Tibial artery (tissue), 4 donors: ENCODE measurements at regions not wholly inside any gene's neighbourhood (a gene's known extent, or its start where the extent isn't known, plus 50 kb on each side); places are given as distances from the start of the nearest gene placed in this dataset.

Source experiments
- DNase-seq, 2 donors: peaks; one replicate each; pipeline ENCODE4 v3.0.0-alpha.2; 2019
- H3K27ac ChIP-seq, 2 donors: fragments of 200-600 bp; sonication (generic) in 1 of 2; 1 replicate in 1 of 2; 2 replicates in 1 of 2; pipeline ENCODE4 v1.5.1; 2018 to 2019; ENCODE audit warnings: mild to moderate bottlenecking in 1 of 2
- H3K27me3 ChIP-seq, 2 donors: fragments of 200-600 bp; sonication (generic) in 1 of 2; one replicate each; pipeline versions ENCODE4 v1.5.1 to v1.6.0; 2016 to 2019
- H3K36me3 ChIP-seq, 3 donors: fragments of 200-600 bp; sonication (generic) in 2 of 3; one replicate each; pipeline ENCODE4 v1.5.1; 2016 to 2019; ENCODE audit warnings: mild to moderate bottlenecking in 2 of 3
- H3K4me1 ChIP-seq, 4 donors: fragments of 200-600 bp; sonication (generic) in 2 of 4; 1 replicate in 3 of 4; 2 replicates in 1 of 4; pipeline ENCODE4 v1.5.1; 2016 to 2019
- H3K4me3 ChIP-seq, 2 donors: fragments of 200-600 bp; sonication (generic) in 1 of 2; 1 replicate in 1 of 2; 2 replicates in 1 of 2; pipeline ENCODE4 v1.5.1; 2018 to 2019; ENCODE audit warnings: mild to moderate bottlenecking in 2 of 2
- H3K9me3 ChIP-seq, 3 donors: fragments of 200-600 bp; sonication (generic) in 1 of 3; one replicate each; pipeline ENCODE4 v1.5.1; 2016 to 2019
- intact Hi-C: fragments of 100-400 bp; cut with DNase I; formaldehyde crosslinking; loops from one replicate; pipeline ENCODE4 v1.15.0; 2023; ENCODE audit warnings: low total_unique reads
- TF ChIP-seq, protein P1 (sequence below), 2 experiments: fragments of 200-600 bp in 1 of 2; fragments of 450-650 bp in 1 of 2; IDR thresholded peaks; one replicate each; pipeline ENCODE4 v1.5.1; 2017 to 2019; ENCODE audit warnings: antibody characterized with exemption in 2 of 2, mild to moderate bottlenecking in 1 of 2, moderate library complexity in 1 of 2

DNA sequence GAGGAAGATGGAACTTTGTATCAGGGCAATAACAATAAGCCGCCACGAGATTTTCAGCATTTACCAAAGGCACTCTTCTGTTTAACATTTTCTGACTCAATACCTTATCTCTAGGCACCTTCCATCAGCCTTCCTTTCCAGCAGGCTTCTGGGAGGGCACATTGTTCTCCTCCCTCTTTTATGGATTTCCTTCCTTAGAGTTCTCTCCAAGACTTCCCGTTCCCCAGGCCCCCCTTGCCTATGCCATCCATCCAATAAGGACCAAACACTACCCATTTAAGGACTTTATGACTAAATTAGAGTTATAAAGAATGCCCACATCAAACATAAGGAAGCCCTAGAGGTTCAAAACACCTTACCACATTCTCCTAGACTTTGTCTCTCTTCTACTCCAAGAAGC, 71.0 kb upstream of the ACP3 start:
- Histone ChIP-seq H3K4me1 (peaks cover 0 to 8% (median 2%) of the 10 kb centered on the region in 4 donors), H3K36me3 (no peaks in the 10 kb centered on the region), H3K27ac (no peak overlapping the region), H3K9me3 (no peaks in the 10 kb centered on the region), H3K4me3 (no peak overlapping the region), H3K27me3 (no peaks in the 10 kb centered on the region)
- TF ChIP-seq, protein P1, sequence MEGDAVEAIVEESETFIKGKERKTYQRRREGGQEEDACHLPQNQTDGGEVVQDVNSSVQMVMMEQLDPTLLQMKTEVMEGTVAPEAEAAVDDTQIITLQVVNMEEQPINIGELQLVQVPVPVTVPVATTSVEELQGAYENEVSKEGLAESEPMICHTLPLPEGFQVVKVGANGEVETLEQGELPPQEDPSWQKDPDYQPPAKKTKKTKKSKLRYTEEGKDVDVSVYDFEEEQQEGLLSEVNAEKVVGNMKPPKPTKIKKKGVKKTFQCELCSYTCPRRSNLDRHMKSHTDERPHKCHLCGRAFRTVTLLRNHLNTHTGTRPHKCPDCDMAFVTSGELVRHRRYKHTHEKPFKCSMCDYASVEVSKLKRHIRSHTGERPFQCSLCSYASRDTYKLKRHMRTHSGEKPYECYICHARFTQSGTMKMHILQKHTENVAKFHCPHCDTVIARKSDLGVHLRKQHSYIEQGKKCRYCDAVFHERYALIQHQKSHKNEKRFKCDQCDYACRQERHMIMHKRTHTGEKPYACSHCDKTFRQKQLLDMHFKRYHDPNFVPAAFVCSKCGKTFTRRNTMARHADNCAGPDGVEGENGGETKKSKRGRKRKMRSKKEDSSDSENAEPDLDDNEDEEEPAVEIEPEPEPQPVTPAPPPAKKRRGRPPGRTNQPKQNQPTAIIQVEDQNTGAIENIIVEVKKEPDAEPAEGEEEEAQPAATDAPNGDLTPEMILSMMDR (IDR thresholded peaks at IDR 0.05) = no peak
- no peak for DNase-seq
- intact Hi-C loops = no loop called here

DNA sequence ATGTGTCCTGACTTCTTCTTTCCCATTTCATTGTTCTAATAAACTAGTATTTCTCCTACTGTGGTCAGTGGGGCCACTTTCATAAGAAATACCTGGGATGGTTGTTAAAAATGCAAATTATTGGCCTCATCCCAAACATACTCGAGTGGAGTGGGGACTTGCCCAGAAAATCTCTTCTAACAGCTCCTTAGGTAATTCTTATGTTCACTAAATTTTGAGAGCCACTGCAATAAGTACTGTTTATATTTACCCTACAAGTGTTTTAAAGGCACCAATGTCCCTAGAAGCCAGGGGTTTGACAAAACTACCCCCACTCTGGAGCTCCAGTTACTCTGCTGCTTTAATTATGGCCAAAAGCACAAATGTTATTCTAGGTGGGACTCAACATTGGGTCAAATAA, 70.0 kb upstream of the ACP3 start:
- TF ChIP-seq, protein P1 (IDR thresholded peaks at IDR 0.05) = no peak

DNA sequence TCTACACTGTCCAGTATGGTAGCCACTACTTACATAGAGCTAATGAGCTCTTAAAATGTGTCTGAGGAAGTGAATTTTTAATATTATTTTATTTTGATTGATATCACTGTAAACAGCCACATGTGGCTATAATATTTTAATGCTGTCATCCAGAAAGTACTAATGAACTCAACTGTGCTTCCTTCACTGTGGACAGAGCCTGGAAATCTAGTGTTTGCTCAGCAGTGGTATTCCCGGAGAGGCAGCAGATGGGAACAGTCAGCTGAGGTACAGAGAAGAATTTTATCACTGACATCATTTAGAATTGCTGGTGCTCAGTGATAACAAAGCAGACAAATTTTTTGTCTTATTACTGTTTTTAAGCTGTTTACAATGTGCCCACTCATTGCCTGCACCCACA, 68.7 kb upstream of the ACP3 start:
- H3K4me1 ChIP-seq = peaks cover 0 to 8% (median 2%) of the 10 kb centered on the region in 4 donors
- no peaks in the 10 kb centered on the region for H3K9me3 ChIP-seq
- no peaks in the 10 kb centered on the region for H3K36me3 ChIP-seq
- H3K27me3 ChIP-seq = no peaks in the 10 kb centered on the region
- intact Hi-C loops = no loop called here
- DNase-seq = no peak
- TF ChIP-seq, protein P1 (IDR thresholded peaks at IDR 0.05) = no peak
- H3K4me3 ChIP-seq = no peak overlapping the region
- H3K27ac ChIP-seq = no peak overlapping the region

More for the DNA sequence above, 70.0 kb upstream of the ACP3 start:
- H3K4me1 ChIP-seq = peaks cover 0 to 8% (median 2%) of the 10 kb centered on the region in 4 donors
- no peak overlapping the region for H3K4me3 ChIP-seq
- H3K27ac ChIP-seq = no peak overlapping the region
- DNase-seq = no peak
- intact Hi-C loops = no loop called here
- no peaks in the 10 kb centered on the region for H3K9me3 ChIP-seq
- H3K27me3 ChIP-seq = no peaks in the 10 kb centered on the region
- H3K36me3 ChIP-seq = no peaks in the 10 kb centered on the region

DNA sequence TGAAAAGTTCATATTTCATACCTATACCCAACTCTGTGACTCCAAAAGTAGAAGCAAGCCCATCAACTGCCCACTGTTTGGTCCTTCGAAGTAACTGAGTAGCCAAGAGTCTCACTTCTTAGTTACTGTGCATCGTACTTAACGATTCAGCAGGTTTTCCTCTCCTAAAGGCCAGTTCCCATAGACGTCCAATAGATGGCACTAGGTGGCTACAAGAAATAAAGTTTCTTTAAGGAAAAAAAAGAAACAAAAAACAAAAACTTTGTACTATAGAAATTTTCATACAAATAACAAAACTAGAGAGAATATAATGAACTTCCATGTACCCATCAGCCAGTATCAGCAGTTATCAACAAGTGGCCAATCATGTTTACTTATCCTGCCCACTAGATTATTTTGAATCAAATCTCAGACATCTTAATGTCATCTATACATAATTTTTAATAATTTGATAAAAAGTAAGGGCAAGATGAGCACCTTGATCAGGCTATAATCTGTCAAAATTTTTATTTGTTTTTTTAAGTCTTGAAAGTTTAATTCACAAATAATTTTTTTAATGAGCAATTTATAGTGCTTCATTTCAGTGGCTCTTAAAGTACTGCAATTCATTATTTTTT, 63.8 kb upstream of the ACP3 start:
- intact Hi-C loops = no loop called here
- Histone ChIP-seq H3K4me1 (no peaks in the 10 kb centered on the region), H3K27ac (no peak overlapping the region), H3K27me3 (no peaks in the 10 kb centered on the region), H3K9me3 (no peaks in the 10 kb centered on the region), H3K36me3 (no peaks in the 10 kb centered on the region), H3K4me3 (no peak overlapping the region)
- TF ChIP-seq, protein P1 (IDR thresholded peaks at IDR 0.05) = peak; percentile 55 to 65
- DNase-seq = no peak

DNA sequence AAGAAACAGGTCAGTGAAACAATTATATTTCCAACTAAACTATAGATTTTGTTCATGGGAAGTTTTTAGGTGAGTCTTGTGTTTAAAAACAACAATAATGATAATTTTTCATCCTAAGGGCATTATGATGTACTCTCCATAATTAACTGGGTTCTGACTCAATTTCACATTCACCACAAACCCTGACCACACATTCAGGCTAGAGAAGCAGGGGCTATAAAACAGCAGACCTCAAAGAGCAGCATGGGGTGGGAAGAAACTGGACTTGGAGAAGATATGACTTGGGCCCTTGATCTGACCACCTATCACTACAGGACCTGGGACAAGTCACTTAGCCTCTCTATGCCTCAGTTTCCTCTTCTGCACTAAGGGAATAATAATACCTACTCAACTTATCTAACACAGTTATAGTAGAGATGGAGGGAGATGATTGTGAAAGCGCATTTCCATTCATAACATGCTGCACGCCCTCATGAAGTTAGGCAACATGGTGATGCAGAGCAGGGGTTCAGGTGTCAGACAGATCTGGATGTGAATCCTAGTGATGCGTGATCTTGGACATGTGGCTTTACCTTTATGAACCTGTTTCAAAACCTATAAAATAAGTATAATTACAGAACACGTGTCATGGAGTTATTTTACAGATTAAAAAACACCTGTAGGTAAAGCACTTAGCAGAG, 63.0 kb upstream of the ACP3 start:
- intact Hi-C loops = no loop called here
- H3K27ac ChIP-seq = no peak overlapping the region
- no peaks in the 10 kb centered on the region for H3K36me3 ChIP-seq
- no peak for DNase-seq
- H3K27me3 ChIP-seq = no peaks in the 10 kb centered on the region
- H3K4me1 ChIP-seq = no peaks in the 10 kb centered on the region
- no peaks in the 10 kb centered on the region for H3K9me3 ChIP-seq
- H3K4me3 ChIP-seq = no peak overlapping the region
- TF ChIP-seq, protein P1 (IDR thresholded peaks at IDR 0.05) = no peak
